Progenitor cell of endocrine pancreas (in vitro differentiated cells): ENCODE measurements at regions not wholly inside any gene's neighbourhood (a gene's known extent, or its start where the extent isn't known, plus 50 kb on each side); places are given as distances from the start of the nearest gene placed in this dataset.

Experiments used
- DNase-seq: peaks from one replicate; pipeline ENCODE4 v3.0.0; 2021; ENCODE audit warnings: low spot score; ENCODE audit not compliant: unreplicated experiment
- H3K27ac Mint-ChIP-seq: 2 replicates; pipeline ENCODE4 v1.8.0; 2021; ENCODE audit warnings: mild to moderate bottlenecking, moderate library complexity, mixed read lengths
- H3K27me3 Mint-ChIP-seq: 2 replicates; pipeline ENCODE4 v1.8.0; 2021; ENCODE audit warnings: mixed read lengths
- H3K36me3 Mint-ChIP-seq: 2 replicates; pipeline ENCODE4 v1.8.0; 2022; ENCODE audit warnings: mixed read lengths; ENCODE audit not compliant: insufficient read depth
- H3K4me1 Mint-ChIP-seq: 2 replicates; pipeline ENCODE4 v1.8.0; 2021; ENCODE audit warnings: low read depth, mixed read lengths
- H3K4me3 Mint-ChIP-seq: 2 replicates; pipeline ENCODE4 v1.8.0; 2021; ENCODE audit warnings: low read depth, mild to moderate bottlenecking, moderate library complexity, mixed read lengths
- H3K9me3 Mint-ChIP-seq: 2 replicates; pipeline ENCODE4 v1.8.0; 2021; ENCODE audit warnings: low read depth, mixed read lengths
- CTCF ChIP-seq: fragments of 200-600 bp; sonication (generic); IDR thresholded peaks from one replicate; pipeline ENCODE4 v1.5.0; 2021; ENCODE audit warnings: antibody characterized with exemption, mild to moderate bottlenecking; ENCODE audit not compliant: unreplicated experiment

- Mint-ChIP-seq H3K27me3 (no peaks in the 10 kb centered on the region), H3K27ac (no peak overlapping the region), H3K9me3 (peaks cover 47% of the 10 kb centered on the region), H3K4me1 (peaks cover 7% of the 10 kb centered on the region), H3K36me3 (no peaks in the 10 kb centered on the region), H3K4me3 (no peak overlapping the region)
- TF ChIP-seq CTCF = no peak
- no peak for DNase-seq
Measured at GRCh38 chrX:51954592-51954991, 61.2 kb downstream of the MAGED1 start.

GRCh38 chrX:51955200-51955599, 61.8 kb downstream of the MAGED1 start:
- no peak overlapping the region for H3K4me3 Mint-ChIP-seq
- H3K9me3 Mint-ChIP-seq = peaks cover 46% of the 10 kb centered on the region

DNA sequence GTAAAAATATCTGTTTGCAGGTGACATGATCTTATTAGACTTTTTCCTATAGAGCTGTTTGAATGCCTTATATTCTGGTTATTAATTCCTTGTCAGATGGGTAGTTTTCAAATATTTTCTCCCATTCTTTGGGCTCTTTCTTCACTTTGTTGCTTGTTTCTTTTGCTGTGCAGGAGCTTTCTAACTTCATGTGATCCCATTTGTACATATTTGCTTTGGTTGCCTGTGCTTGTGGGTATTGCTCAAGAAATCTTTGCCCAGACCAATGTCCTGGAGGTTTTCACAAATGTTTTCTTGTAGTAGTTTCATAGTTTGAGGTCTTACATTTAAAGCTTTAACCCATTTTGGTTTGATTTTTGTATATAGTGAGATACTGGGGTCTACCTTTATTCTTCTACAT, 63.0 kb downstream of the MAGED1 start:
- Mint-ChIP-seq H3K27ac (no peak overlapping the region), H3K4me1 (peaks cover 7% of the 10 kb centered on the region), H3K4me3 (no peak overlapping the region), H3K27me3 (no peaks in the 10 kb centered on the region), H3K9me3 (peaks cover 37% of the 10 kb centered on the region), H3K36me3 (no peaks in the 10 kb centered on the region)
- no peak for DNase-seq
- TF ChIP-seq CTCF = no peak

More at GRCh38 chrX:51955200-51955599, 61.8 kb downstream of the MAGED1 start:
- no peaks in the 10 kb centered on the region for H3K36me3 Mint-ChIP-seq
- no peak for DNase-seq
- no peak overlapping the region for H3K27ac Mint-ChIP-seq
- H3K4me1 Mint-ChIP-seq = peaks cover 7% of the 10 kb centered on the region
- TF ChIP-seq CTCF = no peak
- H3K27me3 Mint-ChIP-seq = no peaks in the 10 kb centered on the region

DNA sequence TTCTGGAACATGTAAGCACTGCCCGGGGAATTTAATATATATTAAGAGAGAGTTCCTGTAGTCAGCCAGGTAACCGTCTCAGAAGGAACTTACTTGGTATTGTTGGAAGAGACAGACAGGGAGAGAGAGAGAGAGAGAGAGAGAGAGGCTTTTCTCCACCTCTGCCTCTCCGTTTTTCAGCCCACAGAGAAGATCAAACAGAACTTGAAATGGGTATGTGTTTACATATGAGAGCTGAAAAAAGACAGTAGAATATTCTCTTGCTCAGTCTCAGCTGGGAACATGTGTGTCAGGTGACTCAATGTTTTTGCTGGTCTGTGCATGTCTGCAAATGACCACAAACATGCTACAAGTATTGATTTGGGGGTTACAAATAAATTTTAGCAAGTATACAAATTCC, 81.9 kb downstream of the MAGED1 start:
- no peak overlapping the region for H3K4me3 Mint-ChIP-seq

GRCh38 chrX:51975811-51976210, 82.4 kb downstream of the MAGED1 start:
- DNase-seq = no peak
- H3K36me3 Mint-ChIP-seq = no peaks in the 10 kb centered on the region
- H3K4me1 Mint-ChIP-seq = peaks cover 15% of the 10 kb centered on the region
- no peak overlapping the region for H3K4me3 Mint-ChIP-seq
- no peak for TF ChIP-seq CTCF
- H3K27me3 Mint-ChIP-seq = peaks cover 12% of the 10 kb centered on the region
- no peak overlapping the region for H3K27ac Mint-ChIP-seq
- peaks cover 32% of the 10 kb centered on the region for H3K9me3 Mint-ChIP-seq

More for the DNA sequence above, 81.9 kb downstream of the MAGED1 start:
- no peak for DNase-seq
- Mint-ChIP-seq H3K27ac (no peak overlapping the region), H3K36me3 (no peaks in the 10 kb centered on the region), H3K9me3 (peaks cover 29% of the 10 kb centered on the region), H3K4me1 (peaks cover 15% of the 10 kb centered on the region), H3K27me3 (peaks cover 12% of the 10 kb centered on the region)
- no peak for TF ChIP-seq CTCF
